AG09319 (cell line): ENCODE measurements at regions not wholly inside any gene's neighbourhood (a gene's known extent, or its start where the extent isn't known, plus 50 kb on each side); places are given as distances from the start of the nearest gene placed in this dataset.

ENCODE experiments used
- DNase-seq: peaks from one replicate; pipeline ENCODE4 v3.0.0-alpha.2; 2010; ENCODE audit warnings: low read depth; ENCODE audit errors: extremely low read depth
- CTCF ChIP-seq: IDR thresholded peaks from 2 replicates; pipeline ENCODE4 v1.5.1; 2011; ENCODE audit warnings: low read depth, mild to moderate bottlenecking, inconsistent platforms, low read length, moderate library complexity

DNA sequence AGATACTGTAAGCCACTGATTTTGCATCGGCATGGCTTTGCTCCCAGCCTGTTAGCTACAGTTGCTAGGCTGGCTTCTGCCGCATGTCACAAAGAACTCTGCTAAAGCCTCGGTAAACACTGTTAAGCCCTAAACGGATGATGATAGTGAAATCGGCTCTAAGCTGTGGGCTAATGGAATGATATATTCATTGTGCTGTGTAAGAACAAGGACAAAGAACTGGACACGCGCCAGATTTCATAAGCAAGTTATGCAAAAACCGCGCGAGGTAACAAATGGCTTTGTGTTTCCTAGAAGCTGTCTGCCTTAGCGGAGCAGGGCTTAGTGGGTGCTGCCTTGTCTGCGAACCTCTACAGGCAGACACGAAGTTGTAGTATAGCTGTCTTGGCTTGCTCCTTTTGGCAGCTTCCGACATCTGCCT is 331.3 kb upstream of the COBL start:
- DNase-seq = no peak
- no peak for TF ChIP-seq CTCF

DNA sequence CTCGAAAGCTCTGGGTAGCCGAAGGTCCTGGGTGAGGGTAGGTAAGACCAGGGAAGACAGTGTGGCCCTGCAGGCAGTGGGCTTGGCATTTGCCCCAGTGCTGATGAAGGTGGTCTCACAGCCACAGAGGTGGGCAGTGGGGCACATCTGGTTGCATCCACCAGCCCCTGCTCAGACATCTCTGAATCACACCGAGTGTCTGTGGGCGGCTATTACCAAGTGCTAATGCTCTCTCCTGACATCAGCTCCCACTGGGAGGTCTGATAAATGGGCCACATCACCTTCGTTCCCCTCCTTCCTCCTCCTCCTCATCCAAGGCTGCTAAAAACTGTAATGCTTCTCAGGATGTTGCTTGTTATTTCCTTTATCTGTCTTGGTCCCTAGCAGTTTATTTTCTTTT is 330.9 kb upstream of the COBL start:
- DNase-seq = no peak
- TF ChIP-seq CTCF = no peak

GRCh38 chr7:51645702-51646298 is 329.2 kb upstream of the COBL start:
- no peak for TF ChIP-seq CTCF

DNA sequence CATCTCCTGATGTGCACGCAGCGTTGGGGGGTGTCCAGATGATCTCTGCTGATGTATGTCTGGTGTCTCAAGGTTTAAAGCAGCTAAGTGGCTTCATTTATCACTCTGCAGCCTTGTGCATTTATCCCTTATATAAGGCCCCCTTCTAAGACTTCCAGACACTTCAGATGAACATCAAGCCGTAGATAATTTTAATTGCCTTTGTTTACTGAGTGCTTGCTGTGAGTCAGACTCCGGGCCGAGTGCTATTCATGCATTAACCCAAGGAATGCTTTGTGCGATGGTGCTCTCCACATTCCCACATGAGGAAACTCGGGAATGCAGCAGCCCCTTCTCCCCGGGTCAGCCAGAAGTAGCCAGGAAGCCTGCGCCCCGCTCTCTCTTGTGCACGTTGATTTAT is 328.6 kb upstream of the COBL start:
- DNase-seq = no peak
- TF ChIP-seq CTCF = no peak

More at GRCh38 chr7:51645702-51646298, 329.2 kb upstream of the COBL start:
- no peak for DNase-seq

- DNase-seq = no peak
Observed at GRCh38 chr7:51644216-51644615, 327.6 kb upstream of the COBL start.

DNA sequence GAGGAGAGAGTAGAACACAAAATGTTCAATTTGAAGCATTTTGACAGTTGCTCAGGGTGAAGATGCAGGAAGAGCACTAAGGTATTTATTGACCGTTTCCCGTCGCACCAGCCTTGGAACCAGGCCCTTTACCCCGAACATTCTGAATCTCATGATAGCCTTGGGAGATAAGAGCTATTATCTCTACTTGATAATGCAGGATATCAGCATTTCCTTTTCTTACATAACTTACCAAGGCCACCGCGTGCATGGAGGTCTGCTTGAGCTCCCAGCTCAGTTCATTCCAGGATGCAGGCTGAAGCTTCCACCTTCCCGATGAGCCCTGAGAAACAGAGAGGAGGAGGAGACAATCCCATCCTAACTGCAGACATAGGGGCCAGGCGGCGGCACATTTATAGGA is 324.2 kb upstream of the COBL start:
- TF ChIP-seq CTCF = no peak
- DNase-seq = no peak

More at GRCh38 chr7:51644216-51644615, 327.6 kb upstream of the COBL start:
- TF ChIP-seq CTCF = no peak

GRCh38 chr7:51639661-51640334 is 323.2 kb upstream of the COBL start:
- no peak for TF ChIP-seq CTCF
- no peak for DNase-seq
